ENCODE measurements at regions not wholly inside any gene's neighbourhood (a gene's known extent, or its start where the extent isn't known, plus 50 kb on each side); places are given as distances from the start of the nearest gene placed in this dataset.

- Histone ChIP-seq H3K27me3 (ENCODE audit: insufficient read depth, low read depth, severe bottlenecking) (no peaks in the 10 kb centered on the region), H3K9me3 (ENCODE audit: severe bottlenecking) (no peaks in the 10 kb centered on the region), H3K27ac (no peak overlapping the region), H3K36me3 (no peaks in the 10 kb centered on the region), H3K4me3 (ENCODE audit: low read depth, low read length) (no peak overlapping the region)
- DNase-seq, result no peak
- no peak for TF ChIP-seq CTCF (IDR thresholded peaks at IDR 0.05; ENCODE audit: low read depth, low read length)
Observed at GRCh38 chr3:127471142-127471541, 119.4 kb downstream of the TPRA1 start.

- H3K27ac ChIP-seq, result no peak overlapping the region
- no peak for DNase-seq
- no peaks in the 10 kb centered on the region for H3K36me3 ChIP-seq
- no peaks in the 10 kb centered on the region for H3K27me3 ChIP-seq (ENCODE audit: insufficient read depth, low read depth, severe bottlenecking)
- no peak for TF ChIP-seq CTCF (IDR thresholded peaks at IDR 0.05; ENCODE audit: low read depth, low read length)
- H3K9me3 ChIP-seq (ENCODE audit: severe bottlenecking), result no peaks in the 10 kb centered on the region
- no peak overlapping the region for H3K4me3 ChIP-seq (ENCODE audit: low read depth, low read length)
Observed at GRCh38 chr3:127469760-127470159, 120.8 kb downstream of the TPRA1 start.

GRCh38 chr3:127467391-127467790, 123.1 kb downstream of the TPRA1 start:
- Histone ChIP-seq H3K36me3 (no peaks in the 10 kb centered on the region), H3K4me3 (ENCODE audit: low read depth, low read length) (no peak overlapping the region), H3K9me3 (ENCODE audit: severe bottlenecking) (no peaks in the 10 kb centered on the region), H3K27ac (no peak overlapping the region), H3K27me3 (ENCODE audit: insufficient read depth, low read depth, severe bottlenecking) (no peaks in the 10 kb centered on the region)
- no peak for TF ChIP-seq CTCF (IDR thresholded peaks at IDR 0.05; ENCODE audit: low read depth, low read length)
- no peak for DNase-seq

- H3K4me3 ChIP-seq (ENCODE audit: low read depth, low read length), result no peak overlapping the region
- DNase-seq, result no peak
- no peaks in the 10 kb centered on the region for H3K36me3 ChIP-seq
- no peaks in the 10 kb centered on the region for H3K27me3 ChIP-seq (ENCODE audit: insufficient read depth, low read depth, severe bottlenecking)
- no peaks in the 10 kb centered on the region for H3K9me3 ChIP-seq (ENCODE audit: severe bottlenecking)
- no peak overlapping the region for H3K27ac ChIP-seq
- no peak for TF ChIP-seq CTCF (IDR thresholded peaks at IDR 0.05; ENCODE audit: low read depth, low read length)
Observed at GRCh38 chr3:127464642-127465041, 125.9 kb downstream of the TPRA1 start.

GRCh38 chr3:127462111-127462655, 128.3 kb downstream of the TPRA1 start:
- Histone ChIP-seq H3K36me3 (no peaks in the 10 kb centered on the region), H3K27ac (no peak overlapping the region)
- TF ChIP-seq CTCF (IDR thresholded peaks at IDR 0.05; ENCODE audit: low read depth, low read length), result no peak

GRCh38 chr3:127461286-127461910, 129.1 kb downstream of the TPRA1 start:
- no peaks in the 10 kb centered on the region for H3K27me3 ChIP-seq (ENCODE audit: insufficient read depth, low read depth, severe bottlenecking)
- H3K27ac ChIP-seq, result no peak overlapping the region
- DNase-seq, result no peak
- H3K4me3 ChIP-seq (ENCODE audit: low read depth, low read length), result no peak overlapping the region
- no peaks in the 10 kb centered on the region for H3K9me3 ChIP-seq (ENCODE audit: severe bottlenecking)
- TF ChIP-seq CTCF (IDR thresholded peaks at IDR 0.05; ENCODE audit: low read depth, low read length), result no peak
- no peaks in the 10 kb centered on the region for H3K36me3 ChIP-seq

More at GRCh38 chr3:127462111-127462655, 128.3 kb downstream of the TPRA1 start:
- Histone ChIP-seq H3K9me3 (ENCODE audit: severe bottlenecking) (no peaks in the 10 kb centered on the region), H3K4me3 (ENCODE audit: low read depth, low read length) (no peak overlapping the region), H3K27me3 (ENCODE audit: insufficient read depth, low read depth, severe bottlenecking) (no peaks in the 10 kb centered on the region)
- DNase-seq, result no peak
